NOMO-1 (cell line): ENCODE measurements at regions not wholly inside any gene's neighbourhood (a gene's known extent, or its start where the extent isn't known, plus 50 kb on each side); places are given as distances from the start of the nearest gene placed in this dataset.

Experiments
- DNase-seq, 2 experiments: peaks; one replicate each; lab custom pipeline; 2025; ENCODE audit not compliant: unreplicated experiment in 2 of 2; lab: John Stamatoyannopoulos, UW

- no peak for DNase-seq
Observed at GRCh38 chr9:95733741-95734666, 141.5 kb upstream of the ERCC6L2 start.

GRCh38 chr9:95732802-95733688, 142.4 kb upstream of the ERCC6L2 start:
- DNase-seq = no peak

- DNase-seq = no peak
Observed at GRCh38 chr9:95731876-95732275, 143.6 kb upstream of the ERCC6L2 start.

- no peak for DNase-seq
Observed at GRCh38 chr9:95729669-95730368, 145.7 kb upstream of the ERCC6L2 start.

- DNase-seq = no peak
Observed at GRCh38 chr9:95729046-95729445, 146.4 kb upstream of the ERCC6L2 start.

- DNase-seq = no peak
Observed at GRCh38 chr9:95727947-95728520, 147.5 kb upstream of the ERCC6L2 start.

GRCh38 chr9:95726756-95727155, 148.7 kb upstream of the ERCC6L2 start:
- DNase-seq = peak in 1 of 2 experiments; percentile 40

- DNase-seq = peak in 1 of 2 experiments; percentile 22
Observed at GRCh38 chr9:95725045-95725444, 150.4 kb upstream of the ERCC6L2 start.

GRCh38 chr9:95724253-95724991, 151.1 kb upstream of the ERCC6L2 start:
- peak; percentile 58 to 63 for DNase-seq

- DNase-seq = no peak
Observed at GRCh38 chr9:95722141-95722540, 153.3 kb upstream of the ERCC6L2 start.

GRCh38 chr9:95721061-95721531, 154.4 kb upstream of the ERCC6L2 start:
- DNase-seq = no peak

- no peak for DNase-seq
Observed at GRCh38 chr9:95720496-95720895, 155.0 kb upstream of the ERCC6L2 start.

- DNase-seq = no peak
Observed at GRCh38 chr9:95719354-95719753, 156.1 kb upstream of the ERCC6L2 start.

- no peak for DNase-seq
Observed at GRCh38 chr9:95718263-95718662, 157.2 kb upstream of the ERCC6L2 start.

GRCh38 chr9:95715868-95716435, 159.5 kb upstream of the ERCC6L2 start:
- no peak for DNase-seq

- DNase-seq = no peak
Observed at GRCh38 chr9:95710446-95710845, 165.0 kb upstream of the ERCC6L2 start.

- DNase-seq = no peak
Observed at GRCh38 chr9:95696701-95697100, 178.8 kb upstream of the ERCC6L2 start.

- DNase-seq = no peak
Observed at GRCh38 chr9:95691435-95691834, 174.7 kb upstream of the PTCH1 start.

GRCh38 chr9:95689669-95690068, 172.9 kb upstream of the PTCH1 start:
- no peak for DNase-seq
